Panc1 (cell line): ENCODE measurements at regions not wholly inside any gene's neighbourhood (a gene's known extent, or its start where the extent isn't known, plus 50 kb on each side); places are given as distances from the start of the nearest gene placed in this dataset.
A peak's percentile ranks its signal among the peaks of the same experiment; 100 is the strongest.

Experiments used
- ATAC-seq: fragments of 200-7000 bp; cut with Tn5 transposase; 2 replicates; pipeline ENCODE4 v1.9.1; 2020; ENCODE audit warnings: mild to moderate bottlenecking, moderate library complexity
- BruUV-seq: library from RNA; stranded (reverse); fragments of 400-500 nt; replicated peaks from 2 replicates; lab custom pipeline; 2021; lab: Mats Ljungman, UMichigan
- CTCF ChIA-PET: fragments of 300-600 bp; sonication (Branson Sonifier 250); formaldehyde crosslinking; loops from one replicate; lab custom pipeline; 2022; ENCODE audit warnings: antibody characterized with exemption; lab: Charles Lee
- POLR2A ChIA-PET: fragments of 300-600 bp; sonication (Branson Sonifier 250); formaldehyde crosslinking; loops from one replicate; lab custom pipeline; 2022; ENCODE audit warnings: antibody characterized with exemption; lab: Charles Lee
- DNase-seq: peaks from one replicate; pipeline ENCODE4 v3.0.0-alpha.2; 2010; ENCODE audit warnings: low read depth, low spot score
- H3K27ac ChIP-seq: 2 replicates; pipeline ENCODE4 v1.5.1; 2011; ENCODE audit warnings: mild to moderate bottlenecking, low read length, inconsistent platforms
- H3K27me3 ChIP-seq: fragments of 200-500 bp; sonication (Bioruptor generic); 2 replicates; pipeline ENCODE4 v1.6.0; 2014; ENCODE audit warnings: low read length, inconsistent platforms; ENCODE audit not compliant: control insufficient read depth, insufficient read depth
- H3K36me3 ChIP-seq: fragments of 200-500 bp; sonication (Bioruptor generic); 2 replicates; pipeline ENCODE4 v1.5.1; 2014; ENCODE audit warnings: inconsistent platforms, mild to moderate bottlenecking, low read length, moderate library complexity; ENCODE audit not compliant: control insufficient read depth, insufficient read depth
- H3K4me1 ChIP-seq: 2 replicates; pipeline ENCODE4 v1.5.1; 2011; ENCODE audit warnings: inconsistent platforms, mild to moderate bottlenecking, low read length, moderate library complexity; ENCODE audit not compliant: control insufficient read depth, insufficient read depth
- H3K4me3 ChIP-seq, 2 experiments: 2 replicates each; pipeline ENCODE4 v1.5.1; 2011 to 2012; ENCODE audit warnings: low read depth in 2 of 2, low read length in 2 of 2, mild to moderate bottlenecking in 2 of 2, inconsistent platforms in 1 of 2, moderate library complexity in 1 of 2
- H3K9me3 ChIP-seq: fragments of 200-500 bp; sonication (Bioruptor generic); 2 replicates; pipeline ENCODE4 v1.5.1; 2014; ENCODE audit warnings: low read depth, mild to moderate bottlenecking, inconsistent platforms, low read length, moderate library complexity; ENCODE audit not compliant: control insufficient read depth, insufficient read depth
- CTCF ChIP-seq: fragments of 450-650 bp; IDR thresholded peaks from 2 replicates; pipeline ENCODE4 v1.5.1; 2017; ENCODE audit warnings: mild to moderate bottlenecking
- POLR2AphosphoS5 ChIP-seq: IDR thresholded peaks from 2 replicates; pipeline ENCODE4 v1.6.1; 2012; ENCODE audit warnings: mild to moderate bottlenecking, low read depth, low read length, moderate library complexity
- REST ChIP-seq, 2 experiments: IDR thresholded peaks; 2 replicates each; pipeline ENCODE4 v1.6.1; 2011 to 2012; ENCODE audit warnings: low read depth in 2 of 2, control low read depth in 1 of 2, low read length in 1 of 2, mild to moderate bottlenecking in 1 of 2, moderate library complexity in 1 of 2; ENCODE audit not compliant: insufficient read depth in 1 of 2
- SIN3A ChIP-seq: IDR thresholded peaks from 2 replicates; pipeline ENCODE4 v1.6.1; 2012; ENCODE audit warnings: low read depth, mild to moderate bottlenecking, low read length, moderate library complexity, borderline replicate concordance; ENCODE audit not compliant: insufficient read depth
- TCF7L2 ChIP-seq: IDR thresholded peaks from 2 replicates; pipeline ENCODE4 v1.6.1; 2011; ENCODE audit warnings: mild to moderate bottlenecking, low read depth, low read length, inconsistent platforms
- in situ Hi-C: cut with HindIII; loops from 2 replicates; pipeline ENCODE4 v1.10.0; 2016; ENCODE audit warnings: low sequenced_read_pairs, low pct_unique_long_range_greater_than_20kb
- intact Hi-C: fragments of 100-400 bp; cut with micrococcal nuclease; formaldehyde crosslinking; loops from one replicate; pipeline ENCODE4 v1.10.0; 2022; ENCODE audit not compliant: unreplicated experiment

- H3K4me3 ChIP-seq: no peak overlapping the region
- TF ChIP-seq CTCF (no peak), SIN3A (no peak), TCF7L2 (no peak), REST (IDR thresholded peaks at IDR 0.05; ENCODE audit: insufficient read depth in 1 of 2, low read depth in 2 of 2, low read length in 1 of 2) (no peak), POLR2AphosphoS5 (no peak)
- no TSS peak for BruUV-seq
- H3K36me3 ChIP-seq: no peaks in the 10 kb centered on the region
- DNase-seq (no peak), ATAC-seq (peak; percentile 73)
- H3K9me3 ChIP-seq: no peaks in the 10 kb centered on the region
- POLR2A ChIA-PET: interaction anchor here (0.5 kb wide), 1 partner anchor 28 kb away, joined by 3 read pairs; no protein-coding TSS in a partner anchor
- peaks cover 7% of the 10 kb centered on the region for H3K4me1 ChIP-seq
- in situ Hi-C loops (no loop called here), intact Hi-C loops (no loop called here)
- H3K27me3 ChIP-seq: no peaks in the 10 kb centered on the region
- H3K27ac ChIP-seq: peak overlapping the region; percentile 5; the same call in 1 of the 2 replicates
- CTCF ChIA-PET: no interaction called here
Observed at GRCh38 chr1:200351826-200352549, 57.8 kb downstream of the ZNF281 start.

- TF ChIP-seq REST (IDR thresholded peaks at IDR 0.05; ENCODE audit: insufficient read depth in 1 of 2, low read depth in 2 of 2, low read length in 1 of 2) (no peak), CTCF (no peak), TCF7L2 (no peak), SIN3A (no peak)
- no peak overlapping the region for H3K4me3 ChIP-seq
- no TSS peak for BruUV-seq
- intact Hi-C loops (no loop called here), in situ Hi-C loops (no loop called here)
- H3K36me3 ChIP-seq: no peaks in the 10 kb centered on the region
- ChIA-PET POLR2A (interaction anchor here (0.5 kb wide), 1 partner anchor 28 kb away, joined by 3 read pairs; no protein-coding TSS in a partner anchor), CTCF (no interaction called here)
- DNase-seq (no peak), ATAC-seq (0 out of 2 replicates have a peak, but pooled peaks have one; percentile 25)
- peak overlapping the region; percentile 5; the same call in 1 of the 2 replicates for H3K27ac ChIP-seq
- H3K9me3 ChIP-seq: no peaks in the 10 kb centered on the region
- H3K4me1 ChIP-seq: peaks cover 7% of the 10 kb centered on the region
- no peaks in the 10 kb centered on the region for H3K27me3 ChIP-seq
Observed at GRCh38 chr1:200351425-200351824, 58.4 kb downstream of the ZNF281 start.
